ENCODE measurements at regions not wholly inside any gene's neighbourhood (a gene's known extent, or its start where the extent isn't known, plus 50 kb on each side); places are given as distances from the start of the nearest gene placed in this dataset.
"Not testable (repeated sequence)": the region's sequence is repeated elsewhere in the genome, so short reads cannot be mapped to it uniquely, and the experiment has no call there.

DNA sequence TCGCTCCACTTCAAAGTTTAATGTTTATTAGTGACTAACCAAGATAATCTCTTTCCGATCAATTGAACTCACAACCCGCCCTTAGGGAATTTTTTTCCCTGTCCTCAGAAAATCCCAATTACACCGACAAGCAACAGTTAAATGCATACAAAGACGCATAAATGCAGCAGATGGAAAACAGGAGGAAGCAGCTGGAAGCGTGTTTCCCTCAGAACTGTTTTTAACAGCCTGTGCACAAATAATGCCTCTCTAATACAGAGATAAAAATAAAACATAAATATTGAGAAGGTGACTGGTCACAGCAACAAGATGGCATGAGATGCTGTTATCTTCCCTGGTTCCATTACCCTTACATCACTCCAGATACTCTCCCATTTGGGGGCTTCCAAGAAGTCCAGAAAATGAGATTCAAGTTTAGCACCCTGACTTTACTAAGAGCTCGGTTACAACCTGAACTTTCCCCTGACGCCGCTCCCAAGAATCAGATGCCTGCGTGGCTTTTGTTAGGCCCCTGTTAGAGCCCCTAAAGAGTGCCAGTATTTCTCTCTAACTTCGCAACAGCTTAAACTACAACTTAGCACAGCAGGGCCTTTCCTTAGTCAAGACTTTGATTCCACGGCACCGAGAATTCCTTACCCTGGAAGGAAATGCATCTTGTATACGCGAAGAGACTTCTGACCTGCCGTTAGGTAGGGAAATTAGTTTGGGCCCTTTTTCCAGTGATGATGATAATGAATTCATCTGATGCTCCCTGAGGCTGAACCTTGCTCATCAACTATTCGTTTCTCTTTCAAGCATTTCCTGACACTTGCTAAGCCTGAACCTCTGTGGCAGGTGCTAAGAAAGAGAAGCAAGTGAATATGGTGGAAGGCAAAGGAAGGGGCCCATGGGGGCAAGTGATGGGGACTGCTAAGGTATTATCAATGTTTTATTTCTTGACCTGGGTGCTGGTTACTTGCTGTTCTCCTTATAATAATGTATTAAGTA is 137.7 kb upstream of the SMYD2 start:
- no peak for DNase-seq (ENCODE audit: low spot score)

DNA sequence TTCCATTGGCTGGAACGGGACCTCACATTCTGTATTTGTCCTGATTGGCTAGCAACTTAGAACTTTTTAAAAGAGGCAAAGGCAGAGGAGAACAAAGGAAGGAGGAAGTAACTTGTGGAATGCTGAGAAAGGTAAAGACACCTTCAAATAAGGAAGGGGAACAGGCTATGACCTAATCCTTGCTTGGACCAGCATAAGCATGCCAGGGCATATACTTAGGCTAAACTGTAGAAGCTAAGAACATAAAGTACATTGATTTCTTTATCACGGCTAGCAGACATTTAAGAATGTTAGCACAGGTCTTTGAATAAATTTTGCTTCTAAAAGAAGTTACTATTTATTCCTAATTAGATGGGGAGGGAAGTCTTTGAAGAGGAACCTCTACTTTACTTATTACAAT is 136.4 kb upstream of the SMYD2 start:
- not testable (repeated sequence) for DNase-seq (ENCODE audit: low spot score)

DNA sequence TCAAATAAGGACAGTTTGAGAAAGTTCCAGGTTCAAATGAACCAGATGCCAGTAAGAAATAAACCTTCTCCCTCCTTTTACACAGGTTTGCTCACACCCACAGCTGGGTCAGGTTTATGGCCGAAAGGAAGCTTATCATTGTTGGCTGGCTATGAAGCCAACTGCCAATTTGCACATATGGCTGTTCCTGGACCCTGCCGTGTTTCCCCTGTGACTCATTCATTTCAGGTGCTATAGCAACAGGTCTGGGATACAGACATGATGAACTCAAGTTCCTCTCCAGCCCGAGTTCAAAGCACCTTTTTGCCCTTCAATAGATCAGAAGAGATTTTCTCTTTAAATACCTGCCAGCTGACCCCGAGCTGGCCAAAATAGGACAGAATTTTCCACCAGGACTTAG is 134.4 kb upstream of the SMYD2 start:
- no peak for DNase-seq (ENCODE audit: low spot score)

DNA sequence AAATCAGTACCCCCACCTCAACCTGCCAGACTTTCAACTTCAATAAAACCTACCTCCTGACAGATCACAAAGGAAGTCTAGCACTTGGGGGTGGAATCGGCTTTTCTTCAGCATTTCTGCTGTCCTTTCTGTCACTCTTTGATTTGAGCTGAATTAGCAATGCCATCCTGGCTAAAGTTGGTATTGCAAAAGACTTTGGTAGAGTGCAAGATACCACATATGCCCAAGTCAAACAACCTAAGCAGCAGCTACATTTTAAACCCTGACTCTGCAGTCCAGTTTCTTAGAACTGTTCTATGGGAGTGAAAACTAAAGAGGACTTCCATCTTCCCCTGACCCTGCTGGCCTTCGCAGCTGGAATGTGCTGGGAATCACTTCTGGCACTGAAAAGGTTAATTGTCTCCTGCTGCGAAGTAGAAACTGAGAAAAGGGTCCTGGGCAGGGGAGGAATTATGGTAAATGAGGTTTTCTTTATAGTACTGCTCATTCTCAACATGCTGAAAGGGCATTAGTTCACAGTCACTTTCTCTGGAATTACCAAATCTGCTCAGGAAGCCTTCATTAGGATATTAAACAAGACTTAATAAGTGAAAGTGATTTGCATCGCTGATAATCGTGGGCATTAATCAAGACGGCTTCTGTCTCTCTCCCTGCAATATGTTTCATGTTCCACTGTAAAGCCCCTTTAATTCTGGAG is 126.2 kb upstream of the SMYD2 start:
- DNase-seq (ENCODE audit: low spot score) = no peak

DNA sequence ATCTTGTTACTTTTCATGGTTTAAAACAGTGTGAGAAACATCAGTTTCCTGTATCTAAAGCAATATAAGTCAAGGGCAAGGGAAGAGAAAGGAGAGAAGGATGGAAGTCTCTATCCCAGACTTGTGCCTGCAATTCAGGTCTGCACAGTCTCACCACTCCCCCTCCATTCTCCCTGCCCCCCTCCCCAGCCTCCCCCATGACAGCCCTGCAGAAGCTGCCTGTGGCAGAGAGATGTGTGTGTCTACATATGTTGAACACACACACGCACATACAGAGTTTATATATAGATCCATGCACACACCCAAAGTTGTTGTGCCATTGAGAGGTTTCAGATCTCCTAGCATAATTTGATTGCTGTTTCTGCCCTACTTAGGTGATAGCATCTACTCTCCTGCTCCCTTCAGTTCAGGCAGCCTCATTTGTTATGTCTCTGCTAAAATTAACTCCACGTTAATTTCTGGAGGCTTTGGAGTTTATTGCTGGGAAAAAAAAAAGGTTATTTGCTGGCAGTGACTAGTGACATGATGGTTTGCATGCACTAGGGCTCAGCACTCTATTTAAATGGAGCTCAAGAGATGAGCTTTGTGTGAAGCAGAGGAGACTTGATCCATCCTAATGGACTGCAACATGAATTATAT is 124.9 kb upstream of the SMYD2 start:
- no peak for DNase-seq (ENCODE audit: low spot score)

DNA sequence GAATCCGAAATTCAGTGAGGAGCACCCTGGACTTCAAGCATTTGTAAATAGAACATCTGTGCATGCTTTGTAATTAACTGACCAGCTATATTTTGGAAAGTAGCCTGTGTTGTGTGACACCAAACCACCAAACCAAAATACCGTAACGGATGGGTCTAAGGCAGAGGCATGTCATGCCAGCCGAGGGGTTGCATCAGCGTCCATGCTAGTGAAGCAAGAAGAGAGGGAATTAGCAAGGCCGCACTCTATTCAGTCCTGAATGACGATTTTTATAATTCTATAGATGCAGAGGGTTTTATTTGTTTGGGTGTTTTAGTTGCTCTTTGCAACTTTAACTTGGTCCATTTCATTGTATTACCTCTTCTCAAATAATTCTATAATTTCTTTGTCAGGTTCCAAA is 116.8 kb upstream of the SMYD2 start:
- DNase-seq (ENCODE audit: low spot score) = no peak

DNA sequence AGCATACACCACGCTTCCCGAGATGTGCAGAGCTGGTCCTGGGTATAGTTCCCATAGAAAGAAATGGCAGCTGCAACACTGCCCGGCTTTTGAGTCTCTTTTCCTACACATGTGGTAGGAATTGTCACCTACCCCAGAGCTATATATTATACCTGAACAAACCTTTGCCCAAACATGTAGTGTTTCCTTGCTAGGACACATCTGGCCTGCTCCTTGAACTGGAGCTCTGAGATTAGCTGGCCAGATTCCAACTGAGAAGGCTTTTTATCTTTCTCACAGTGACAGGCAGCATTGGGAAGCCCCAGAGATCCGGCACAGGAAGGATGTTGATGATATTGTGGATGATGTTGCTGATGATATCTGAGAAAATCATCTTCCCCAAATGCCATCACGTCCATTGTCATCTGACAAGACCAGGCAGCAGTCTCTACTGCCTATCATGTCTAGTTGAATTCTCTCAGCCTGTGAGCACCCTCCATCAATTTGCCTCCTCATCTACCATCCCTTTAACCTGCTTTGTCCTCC is 115.0 kb upstream of the SMYD2 start:
- no peak for DNase-seq (ENCODE audit: low spot score)

DNA sequence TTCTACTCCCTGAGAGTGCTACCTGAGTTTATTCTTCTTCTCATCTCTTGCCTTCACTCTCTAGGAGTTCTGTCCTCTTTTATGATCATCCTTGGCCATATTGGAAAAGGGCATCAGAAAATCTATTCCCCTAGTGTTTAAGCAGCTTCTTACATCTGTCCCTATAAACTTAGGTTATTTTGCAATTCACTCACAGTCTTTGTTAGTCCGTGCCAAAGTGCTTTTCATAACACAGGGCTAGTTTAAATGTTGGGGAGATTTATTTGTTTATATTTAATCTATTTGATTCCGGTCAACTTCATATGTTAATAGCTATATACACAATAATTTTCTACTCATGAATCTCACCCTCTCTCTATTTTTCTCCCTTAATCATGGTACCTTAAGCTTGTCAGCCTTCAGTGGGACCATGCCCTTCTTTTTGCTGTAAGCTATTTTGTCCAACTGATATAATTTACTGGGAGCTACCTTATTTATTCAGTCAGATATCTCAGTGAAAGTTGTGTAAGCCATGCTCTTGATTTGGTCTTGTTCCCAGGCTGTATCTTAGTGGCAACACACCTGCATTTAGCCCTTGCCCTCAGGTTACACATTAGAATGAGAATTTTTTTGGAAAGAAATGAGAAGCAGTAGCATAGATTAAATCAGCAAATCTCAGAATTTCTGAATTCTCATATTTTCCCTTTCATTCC is 106.3 kb upstream of the SMYD2 start:
- no peak for DNase-seq (ENCODE audit: low spot score)

DNA sequence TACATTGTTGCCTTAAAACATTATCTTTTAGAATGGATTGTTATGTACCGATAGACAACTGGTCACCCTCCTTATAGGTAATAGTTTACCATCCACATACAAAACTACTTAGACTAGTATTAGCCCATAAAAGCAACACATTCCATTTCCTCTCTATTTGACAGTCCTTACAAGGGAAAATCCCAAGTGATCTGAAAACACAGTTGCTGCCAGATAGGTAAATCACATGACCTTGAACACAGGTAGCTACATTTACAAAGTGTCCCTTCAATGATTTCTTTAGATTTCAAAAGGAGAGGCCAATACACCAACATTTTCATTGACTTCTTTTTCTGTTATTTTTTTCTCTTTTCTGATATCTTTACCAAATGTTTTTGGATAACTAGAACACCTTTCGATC is 102.9 kb upstream of the SMYD2 start:
- no peak for DNase-seq (ENCODE audit: low spot score)

DNA sequence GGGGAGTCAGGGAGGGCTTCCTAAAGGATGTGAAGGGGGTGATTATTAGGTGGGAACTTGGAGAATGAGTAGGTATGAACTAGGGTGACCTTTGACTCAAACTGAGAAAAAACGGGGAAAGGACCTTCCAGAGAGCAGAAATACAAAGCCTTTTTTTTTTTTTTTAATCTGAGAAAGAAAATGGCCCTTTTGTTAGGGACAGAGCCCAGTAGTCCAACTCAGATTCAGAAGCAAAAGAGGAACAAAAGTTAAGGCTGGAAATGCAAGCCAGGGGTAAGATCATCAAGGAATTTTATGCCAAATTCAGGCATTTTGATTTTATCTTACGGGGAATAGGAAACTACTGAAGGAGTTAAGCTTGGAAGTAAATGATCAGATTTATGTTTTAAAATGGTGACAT is 96.0 kb upstream of the SMYD2 start:
- no peak for DNase-seq (ENCODE audit: low spot score)

DNA sequence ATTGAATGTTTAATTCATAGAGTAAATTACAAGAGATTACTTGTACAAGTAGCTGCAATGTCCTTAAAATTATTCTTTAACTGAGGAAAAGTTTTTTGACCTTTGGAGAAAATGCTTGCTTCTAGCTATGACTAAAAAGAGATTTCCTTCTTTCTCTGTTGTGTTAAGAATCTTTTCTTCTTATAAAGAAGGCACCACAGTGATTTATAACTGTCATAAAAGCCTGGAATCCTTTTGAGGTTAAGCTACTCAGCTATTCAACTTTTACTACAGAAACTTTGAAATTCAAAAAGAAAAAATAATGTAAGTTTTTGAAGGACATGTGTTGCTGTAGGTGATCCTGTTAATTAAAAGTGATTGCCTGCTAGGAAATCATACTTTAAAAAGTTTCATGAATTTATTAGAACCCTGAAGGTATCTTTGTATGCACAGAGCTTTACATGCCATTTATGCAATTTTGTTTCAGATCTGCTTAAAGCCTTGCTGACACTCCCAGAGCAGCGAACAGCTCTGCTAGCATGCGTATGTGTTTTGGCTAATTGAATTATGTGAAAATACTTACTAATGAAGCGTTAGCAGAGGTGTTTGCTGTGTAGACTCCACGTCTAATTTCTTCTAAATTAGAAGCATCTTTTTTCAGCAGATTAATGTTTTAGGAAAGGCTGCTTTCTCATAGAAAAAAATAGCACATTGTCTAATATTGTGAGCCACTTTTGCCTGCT is 94.7 kb upstream of the SMYD2 start:
- DNase-seq (ENCODE audit: low spot score) = no peak

DNA sequence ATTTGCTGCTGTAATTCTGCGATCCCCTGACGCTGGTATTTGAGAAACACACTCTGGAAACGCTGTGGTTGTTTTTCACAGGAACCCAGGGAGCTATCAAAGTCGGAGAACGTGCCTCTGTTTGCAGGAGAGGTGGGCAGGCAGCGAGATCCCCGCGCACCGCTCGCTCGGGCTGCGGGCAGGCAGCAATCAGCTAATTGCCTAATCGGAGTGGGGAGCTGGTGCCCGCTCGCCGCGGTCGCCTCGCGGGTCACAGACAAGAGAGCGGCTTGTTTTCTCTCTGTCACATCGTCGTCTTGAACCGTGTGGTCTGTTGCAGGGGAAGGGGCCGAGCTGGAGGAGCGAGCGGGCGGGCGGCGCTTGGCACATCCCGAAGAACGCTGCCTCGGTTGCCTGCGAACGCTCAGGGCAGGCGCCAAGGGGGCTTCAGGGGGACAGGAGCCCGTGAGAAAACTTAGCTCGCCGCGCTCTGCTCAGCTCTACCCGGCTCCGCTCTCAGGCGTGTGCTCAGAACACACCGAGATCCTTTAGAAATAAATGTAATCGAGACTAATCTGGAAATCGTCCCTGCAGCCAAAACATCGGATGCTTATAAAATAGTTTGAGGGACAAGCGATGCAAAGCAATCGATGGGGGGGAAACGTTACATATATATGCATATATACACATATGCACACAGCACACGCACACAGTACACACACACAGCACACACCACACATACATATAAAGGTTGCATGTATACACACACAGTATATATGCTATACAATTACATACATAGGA is 93.6 kb upstream of the SMYD2 start:
- no peak for DNase-seq (ENCODE audit: low spot score)

DNA sequence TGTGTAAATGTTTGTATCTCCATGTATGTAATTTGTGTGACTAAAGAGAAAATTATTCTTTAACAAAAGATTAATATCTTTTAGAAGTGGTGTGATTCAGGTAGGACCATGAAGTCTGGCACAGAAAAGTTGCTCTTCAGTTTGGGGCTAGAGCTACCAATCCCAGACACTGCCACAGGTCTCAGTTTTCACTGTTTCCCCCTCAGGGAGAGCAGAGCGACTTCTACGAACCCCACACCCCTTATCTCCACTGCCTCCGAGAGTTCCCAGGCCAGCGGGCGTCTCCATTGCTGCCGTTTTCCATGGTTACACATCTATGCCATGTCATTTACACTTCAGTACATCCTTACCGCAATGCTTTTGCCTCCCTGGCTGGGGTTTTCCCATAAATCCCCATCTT is 93.0 kb upstream of the SMYD2 start:
- DNase-seq (ENCODE audit: low spot score) = no peak

DNA sequence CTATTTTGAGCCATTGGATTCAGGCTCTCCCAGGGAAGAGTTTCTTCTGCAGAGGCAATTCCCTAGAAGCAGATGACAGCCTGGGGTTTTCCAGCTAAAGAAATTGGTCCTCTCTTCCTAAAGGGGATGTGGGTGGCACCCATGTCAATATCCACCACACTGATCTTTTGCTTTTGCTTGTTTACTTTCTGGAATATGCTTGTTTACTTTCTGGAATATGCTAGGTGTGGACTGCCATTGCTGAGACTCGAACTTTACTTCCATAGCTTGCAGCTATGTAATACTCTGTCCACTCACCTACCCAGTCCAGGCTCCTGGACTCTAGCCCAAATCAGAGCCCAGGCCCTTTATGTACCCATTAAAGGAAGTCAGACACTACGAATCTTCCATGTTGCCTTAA is 92.1 kb upstream of the SMYD2 start:
- DNase-seq (ENCODE audit: low spot score) = no peak

DNA sequence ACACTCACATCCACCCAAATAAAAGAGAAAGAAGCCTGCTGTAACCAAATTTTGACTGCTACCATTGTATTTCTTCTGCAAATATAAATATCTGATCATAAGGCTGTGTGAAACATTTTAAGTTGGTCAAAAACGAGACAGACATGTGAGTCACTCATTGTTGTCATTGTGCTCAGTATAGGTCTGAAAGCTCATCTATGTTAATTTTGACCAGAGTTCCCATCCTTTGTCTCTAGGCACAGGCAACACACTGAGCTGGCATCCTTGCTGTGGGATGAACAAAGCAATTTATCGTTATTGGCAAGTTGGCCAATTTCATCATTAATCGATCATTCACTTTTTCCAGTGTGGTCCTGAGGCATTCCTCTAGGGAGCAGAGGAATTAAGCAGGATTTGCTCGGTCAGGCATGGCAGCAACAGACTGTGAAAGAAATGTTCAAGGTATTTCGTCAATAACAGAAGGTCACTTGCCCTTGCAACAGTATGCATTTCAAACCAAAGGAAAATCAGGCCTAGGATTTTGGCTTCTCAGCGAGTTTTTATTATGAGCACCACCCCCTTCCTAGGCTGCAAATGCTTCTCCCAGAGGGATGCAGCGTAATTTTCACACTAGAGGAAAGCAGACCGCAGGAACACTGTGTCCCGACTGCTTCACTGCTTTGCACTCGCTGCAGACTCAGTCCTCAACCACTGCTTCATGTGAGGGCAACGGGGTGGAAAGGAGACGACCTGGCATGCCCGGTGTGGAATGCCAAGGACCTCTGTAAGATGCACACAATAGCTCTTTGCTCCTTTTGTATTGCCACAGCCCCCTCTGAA is 87.9 kb upstream of the SMYD2 start:
- no peak for DNase-seq (ENCODE audit: low spot score)

DNA sequence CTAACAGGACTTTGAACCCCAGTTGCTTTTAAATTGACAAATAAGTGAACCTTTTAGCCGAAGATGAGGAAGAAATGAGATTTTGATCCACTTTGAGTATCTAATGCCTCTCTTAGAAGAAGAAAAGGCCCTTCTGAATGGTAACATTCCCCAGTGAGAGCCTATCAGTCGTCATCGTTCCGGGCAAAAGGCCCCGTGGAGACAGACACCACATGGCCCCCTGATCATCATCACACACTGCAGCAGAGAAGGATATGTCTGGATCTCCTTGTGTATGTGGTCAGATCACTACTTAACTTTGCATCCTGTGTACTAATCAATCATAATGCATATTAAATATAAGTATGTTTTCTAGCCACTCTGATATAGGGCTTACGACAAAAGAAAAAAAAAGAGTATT is 87.3 kb upstream of the SMYD2 start:
- DNase-seq (ENCODE audit: low spot score) = no peak

DNA sequence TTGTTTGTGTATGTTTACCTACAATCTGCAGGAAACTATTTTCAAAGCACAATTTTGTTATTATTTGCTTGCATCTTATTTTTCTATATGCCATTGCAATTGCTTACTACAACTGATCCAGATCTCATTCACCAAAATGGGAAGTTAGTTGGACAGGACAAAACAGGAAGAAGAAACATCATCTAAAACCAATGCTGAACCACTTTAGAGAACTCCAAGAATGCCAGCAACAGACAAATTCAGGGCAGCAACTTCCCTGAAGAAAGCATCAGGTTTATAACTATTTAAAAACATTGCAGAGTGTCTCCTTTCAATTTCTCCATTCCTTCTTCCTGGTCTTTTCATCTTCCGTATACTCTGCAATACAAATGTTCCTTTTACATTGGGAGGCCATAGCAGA is 82.4 kb upstream of the SMYD2 start:
- DNase-seq (ENCODE audit: low spot score) = no peak

DNA sequence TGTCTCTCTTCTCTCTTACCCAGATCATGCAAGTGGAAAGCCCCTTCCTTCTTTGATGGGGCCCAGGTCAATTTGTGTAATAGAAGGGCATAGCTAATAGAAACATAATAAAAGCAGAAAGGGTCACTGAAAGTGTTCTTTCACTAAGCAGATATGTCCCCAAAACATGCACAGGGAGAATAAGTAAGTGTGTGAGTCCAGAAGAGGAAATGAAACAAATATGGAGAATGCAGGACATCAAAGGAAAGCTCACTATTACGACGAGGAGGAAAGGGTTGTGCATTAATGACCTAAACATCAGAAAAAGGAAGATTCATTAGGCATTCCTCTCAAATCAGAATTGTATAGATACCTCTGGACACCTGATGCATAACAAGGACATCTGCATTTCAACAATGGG is 81.4 kb upstream of the SMYD2 start:
- no peak for DNase-seq (ENCODE audit: low spot score)

DNA sequence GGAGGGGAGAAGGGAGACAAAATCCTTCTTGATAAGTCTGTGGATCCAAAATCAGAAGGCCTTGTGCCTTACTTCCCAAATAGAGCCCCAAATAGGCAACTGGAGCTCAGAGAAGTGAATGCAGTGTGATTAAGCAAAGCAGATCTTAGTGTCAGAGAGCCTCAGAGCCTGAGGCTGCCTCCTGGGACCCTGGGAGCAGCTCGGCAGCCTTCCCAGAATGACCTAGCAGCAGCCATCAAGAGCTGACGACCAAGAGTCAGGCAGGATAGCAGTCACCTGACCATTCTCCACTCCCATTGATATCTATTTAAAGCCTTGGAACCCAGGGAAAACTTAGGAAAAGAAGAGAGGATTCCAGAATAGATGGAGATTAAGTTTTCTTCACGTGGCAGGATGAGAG is 78.0 kb upstream of the SMYD2 start:
- no peak for DNase-seq (ENCODE audit: low spot score)

DNA sequence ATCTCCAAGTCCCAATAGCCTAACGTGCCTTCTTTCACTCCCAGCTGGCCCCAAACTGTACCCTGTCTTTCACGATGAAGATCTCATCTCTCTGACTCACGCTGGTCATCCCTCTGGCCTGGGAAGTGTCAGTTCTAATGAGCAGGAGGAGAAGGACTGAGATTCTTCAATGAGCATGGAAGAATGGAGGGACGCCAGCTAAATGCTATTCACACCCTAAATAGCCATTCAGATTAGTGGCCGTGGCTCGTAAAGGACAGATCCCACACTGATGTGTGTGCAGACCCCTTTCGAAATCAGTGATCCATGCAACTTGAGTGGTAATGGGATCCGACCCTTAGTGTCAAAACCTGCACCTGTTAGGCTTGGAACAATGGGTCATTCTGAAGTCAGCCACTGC is 75.9 kb upstream of the SMYD2 start:
- no peak for DNase-seq (ENCODE audit: low spot score)

All from putamen (tissue), 1 donor.